ENCODE measurements at regions not wholly inside any gene's neighbourhood (a gene's known extent, or its start where the extent isn't known, plus 50 kb on each side); places are given as distances from the start of the nearest gene placed in this dataset.

GRCh38 chr7:41006306-41006995 is 696.4 kb downstream of the INHBA start:
- Histone ChIP-seq H3K27ac (no peak overlapping the region), H3K4me3 (no peak overlapping the region), H3K27me3 (replicated peaks; ENCODE audit: insufficient read depth) (no peaks in the 10 kb centered on the region), H3K9me3 (no peaks in the 10 kb centered on the region), H3K4me1 (ENCODE audit: control insufficient read depth in 1 of 2, low read depth in 2 of 2) (peaks cover 0 to 2% of the 10 kb centered on the region in 2 donors), H3K36me3 (no peaks in the 10 kb centered on the region)
- ATAC-seq (ENCODE audit: insufficient number of reproducible peaks, low FRiP score, low read depth) = no peak
- no peak for TF ChIP-seq CTCF (IDR thresholded peaks at IDR 0.05)
- DNase-seq (ENCODE audit: low spot score) = no peak

GRCh38 chr7:41005374-41005901 is 697.5 kb downstream of the INHBA start:
- H3K27ac ChIP-seq = no peak overlapping the region
- DNase-seq (ENCODE audit: low spot score) (no peak), ATAC-seq (ENCODE audit: insufficient number of reproducible peaks, low FRiP score, low read depth) (no peak)
- no peak for TF ChIP-seq CTCF (IDR thresholded peaks at IDR 0.05)
- no peaks in the 10 kb centered on the region for H3K36me3 ChIP-seq
- no peaks in the 10 kb centered on the region for H3K9me3 ChIP-seq
- no peak overlapping the region for H3K4me3 ChIP-seq
- H3K4me1 ChIP-seq (ENCODE audit: control insufficient read depth in 1 of 2, low read depth in 2 of 2) = peaks cover 0 to 2% of the 10 kb centered on the region in 2 donors
- no peaks in the 10 kb centered on the region for H3K27me3 ChIP-seq (replicated peaks; ENCODE audit: insufficient read depth)

- TF ChIP-seq CTCF (IDR thresholded peaks at IDR 0.05) = no peak
- Histone ChIP-seq H3K27ac (no peak overlapping the region), H3K4me1 (ENCODE audit: control insufficient read depth in 1 of 2, low read depth in 2 of 2) (peaks cover 0 to 2% of the 10 kb centered on the region in 2 donors), H3K9me3 (no peaks in the 10 kb centered on the region), H3K4me3 (no peak overlapping the region), H3K27me3 (replicated peaks; ENCODE audit: insufficient read depth) (no peaks in the 10 kb centered on the region), H3K36me3 (no peaks in the 10 kb centered on the region)
- ATAC-seq (ENCODE audit: insufficient number of reproducible peaks, low FRiP score, low read depth) (no peak), DNase-seq (ENCODE audit: low spot score) (no peak)
These were observed 698.9 kb downstream of the INHBA start for GRCh38 chr7:41003977-41004376.

- no peaks in the 10 kb centered on the region for H3K36me3 ChIP-seq
- DNase-seq (ENCODE audit: low spot score) = no peak
- no peak for ATAC-seq (ENCODE audit: insufficient number of reproducible peaks, low FRiP score, low read depth)
- no peak overlapping the region for H3K27ac ChIP-seq
- peaks cover 0 to 2% of the 10 kb centered on the region in 2 donors for H3K4me1 ChIP-seq (ENCODE audit: control insufficient read depth in 1 of 2, low read depth in 2 of 2)
- no peaks in the 10 kb centered on the region for H3K27me3 ChIP-seq (replicated peaks; ENCODE audit: insufficient read depth)
- TF ChIP-seq CTCF (IDR thresholded peaks at IDR 0.05) = no peak
- H3K9me3 ChIP-seq = no peaks in the 10 kb centered on the region
- H3K4me3 ChIP-seq = no peak overlapping the region
These were observed 699.3 kb downstream of the INHBA start for GRCh38 chr7:41003611-41003940.

- H3K27ac ChIP-seq = no peak overlapping the region
- DNase-seq (ENCODE audit: low spot score) (no peak), ATAC-seq (ENCODE audit: insufficient number of reproducible peaks, low FRiP score, low read depth) (no peak)
- no peaks in the 10 kb centered on the region for H3K9me3 ChIP-seq
- H3K4me3 ChIP-seq = no peak overlapping the region
- H3K4me1 ChIP-seq (ENCODE audit: control insufficient read depth in 1 of 2, low read depth in 2 of 2) = peaks cover 0 to 2% of the 10 kb centered on the region in 2 donors
- TF ChIP-seq CTCF (IDR thresholded peaks at IDR 0.05) = peak; percentile 45
- no peaks in the 10 kb centered on the region for H3K36me3 ChIP-seq
- H3K27me3 ChIP-seq (replicated peaks; ENCODE audit: insufficient read depth) = no peaks in the 10 kb centered on the region
These were observed 699.9 kb downstream of the INHBA start for GRCh38 chr7:41002741-41003610.
